SK-N-SH (cell line): ENCODE measurements at regions not wholly inside any gene's neighbourhood (a gene's known extent, or its start where the extent isn't known, plus 50 kb on each side); places are given as distances from the start of the nearest gene placed in this dataset.
"Not testable (repeated sequence)": the region's sequence is repeated elsewhere in the genome, so short reads cannot be mapped to it uniquely, and the experiment has no call there.

Experiments
- CTCF ChIA-PET: fragments of 300-600, 350-600 bp; formaldehyde crosslinking; extraction: SDS; loops from one replicate; lab custom pipeline; 2021; lab: Yijun Ruan, JAX
- POLR2A ChIA-PET: fragments of 350-600 bp; sonication (Branson Sonifier 250); formaldehyde crosslinking; extraction: SDS; loops from one replicate; lab custom pipeline; 2020; ENCODE audit warnings: antibody characterized with exemption, inconsistent platforms; lab: Yijun Ruan, JAX
- DNase-seq: peaks from one replicate; pipeline ENCODE4 v3.0.0; 2012
- H2AFZ ChIP-seq: fragments of 200-600 bp; sonication (generic); 2 replicates; pipeline ENCODE4 v1.8.1; 2016; ENCODE audit warnings: antibody characterized with exemption, mild to moderate bottlenecking, low read depth
- H3F3A ChIP-seq: fragments of 200-600 bp; sonication (generic); replicated peaks from 2 replicates; pipeline ENCODE3; 2016; ENCODE audit warnings: antibody characterized with exemption, mild to moderate bottlenecking; ENCODE audit not compliant: insufficient read depth
- H3K27ac ChIP-seq, 2 experiments: fragments of 200-500 bp in 1 of 2; fragments of 200-600 bp in 1 of 2; sonication (Bioruptor generic) in 1 of 2; sonication (generic), shearing (Covaris generic) in 1 of 2; 2 replicates each; pipeline versions ENCODE4 v1.5.1 to v1.6.1; 2014 to 2016; ENCODE audit warnings: low read depth in 2 of 2, inconsistent platforms in 1 of 2, low read length in 1 of 2, mild to moderate bottlenecking in 1 of 2, mixed read lengths in 1 of 2
- H3K27me3 ChIP-seq: fragments of 200-600 bp; sonication (generic), shearing (Covaris generic); 2 replicates; pipeline ENCODE4 v1.6.1; 2016; ENCODE audit warnings: mixed run types; ENCODE audit not compliant: insufficient read depth
- H3K36me3 ChIP-seq, 2 experiments: fragments of 200-500 bp in 1 of 2; fragments of 200-600 bp in 1 of 2; sonication (Bioruptor generic) in 1 of 2; sonication (generic) in 1 of 2; replicated peaks in 1 of 2; 2 replicates each; pipeline versions ENCODE3 to v1.5.1; 2014 to 2016; ENCODE audit warnings: low read length in 1 of 2, mild to moderate bottlenecking in 1 of 2; ENCODE audit not compliant: insufficient read depth in 2 of 2, control insufficient read depth in 1 of 2
- H3K4me1 ChIP-seq, 2 experiments: fragments of 200-500 bp in 1 of 2; fragments of 200-600 bp in 1 of 2; sonication (Bioruptor generic) in 1 of 2; sonication (generic), shearing (Covaris generic) in 1 of 2; 2 replicates each; pipeline versions ENCODE4 v1.5.1 to v1.6.1; 2014 to 2016; ENCODE audit warnings: low read depth in 1 of 2, low read length in 1 of 2, mixed run types in 1 of 2; ENCODE audit not compliant: insufficient read depth in 2 of 2, control insufficient read depth in 1 of 2
- H3K4me2 ChIP-seq: fragments of 200-600 bp; sonication (generic), shearing (Covaris generic); 2 replicates; pipeline ENCODE4 v1.6.1; 2017; ENCODE audit warnings: mixed run types
- H3K4me3 ChIP-seq, 2 experiments: fragments of 200-500 bp in 1 of 2; fragments of 200-600 bp in 1 of 2; sonication (Bioruptor generic) in 1 of 2; sonication (generic), shearing (Covaris generic) in 1 of 2; 2 replicates each; pipeline versions ENCODE4 v1.5.1 to v1.8.1; 2014 to 2016; ENCODE audit warnings: low read depth in 2 of 2, inconsistent platforms in 1 of 2, low read length in 1 of 2, mild to moderate bottlenecking in 1 of 2, mixed read lengths in 1 of 2, moderate library complexity in 1 of 2
- H3K79me2 ChIP-seq: fragments of 200-600 bp; sonication (generic); 2 replicates; pipeline ENCODE4 v1.8.1; 2017; ENCODE audit warnings: mild to moderate bottlenecking; ENCODE audit not compliant: insufficient read depth
- H3K9ac ChIP-seq: fragments of 200-600 bp; sonication (generic); 2 replicates; pipeline ENCODE4 v1.6.1; 2017; ENCODE audit warnings: mixed run types
- H3K9me2 ChIP-seq: fragments of 200-600 bp; sonication (generic); 2 replicates; pipeline ENCODE4 v1.6.1; 2017; ENCODE audit warnings: mixed run types
- H3K9me3 ChIP-seq: fragments of 200-600 bp; sonication (generic); 2 replicates; pipeline ENCODE4 v1.6.1; 2017; ENCODE audit warnings: mixed run types, mild to moderate bottlenecking, moderate library complexity
- H4K20me1 ChIP-seq: fragments of 200-600 bp; sonication (generic); 2 replicates; pipeline ENCODE4 v1.6.1; 2017; ENCODE audit warnings: mild to moderate bottlenecking, mixed run types; ENCODE audit not compliant: insufficient read depth
- EP300 ChIP-seq, 2 experiments: IDR thresholded peaks; 2 replicates each; pipeline versions ENCODE4 v1.4.0 to v1.6.1; 2012; ENCODE audit warnings: borderline replicate concordance in 1 of 2, low read depth in 1 of 2, low read length in 1 of 2
- MAX ChIP-seq: IDR thresholded peaks from 2 replicates; pipeline ENCODE4 v1.4.0; 2012; ENCODE audit warnings: low read depth
- NFIC ChIP-seq: IDR thresholded peaks from 2 replicates; pipeline ENCODE4 v1.4.0; 2012; ENCODE audit warnings: borderline replicate concordance
- NRF1 ChIP-seq: IDR thresholded peaks from 2 replicates; pipeline ENCODE4 v1.6.1; 2012; ENCODE audit warnings: low read depth, mild to moderate bottlenecking, low read length
- RAD21 ChIP-seq: IDR thresholded peaks from 2 replicates; pipeline ENCODE4 v1.6.1; 2012; ENCODE audit warnings: mild to moderate bottlenecking, low read length
- RCOR1 ChIP-seq: fragments of 150-350 bp; IDR thresholded peaks from 2 replicates; pipeline ENCODE4 v1.6.1; 2017; ENCODE audit warnings: antibody characterized with exemption, low read length
- RFX5 ChIP-seq: IDR thresholded peaks from 2 replicates; pipeline ENCODE4 v1.6.1; 2012; ENCODE audit warnings: mild to moderate bottlenecking, improper control_type of control experiment, low read length
- SIN3A ChIP-seq: IDR thresholded peaks from 2 replicates; pipeline ENCODE4 v1.6.1; 2012; ENCODE audit warnings: low read depth, mild to moderate bottlenecking, low read length, moderate library complexity, borderline replicate concordance
- SMC3 ChIP-seq: IDR thresholded peaks from 2 replicates; pipeline ENCODE4 v1.6.1; 2012; ENCODE audit warnings: low read depth, low read length, improper control_type of control experiment
- TEAD4 ChIP-seq: IDR thresholded peaks from 2 replicates; pipeline ENCODE4 v1.4.0; 2012; ENCODE audit warnings: mild to moderate bottlenecking, borderline replicate concordance; ENCODE audit not compliant: insufficient read depth
- USF1 ChIP-seq: IDR thresholded peaks from 2 replicates; pipeline ENCODE4 v1.4.0; 2012; ENCODE audit warnings: low read depth, borderline replicate concordance
- USF2 ChIP-seq: fragments of 150-350 bp; IDR thresholded peaks from 2 replicates; pipeline ENCODE4 v1.6.1; 2017; ENCODE audit warnings: antibody characterized with exemption, low read length, low read depth, borderline replicate concordance
- YY1 ChIP-seq: IDR thresholded peaks from 2 replicates; pipeline ENCODE4 v1.4.0; 2012; ENCODE audit warnings: low read depth, mild to moderate bottlenecking
- WGBS: methylation state at CpG from one replicate; pipeline ENCODE4 v1.1.6; 2017; ENCODE audit warnings: low lambda C conversion rate; 5-methylcytosine and 5-hydroxymethylcytosine counted together

GRCh38 chr5:85656050-85656449, 961.7 kb upstream of the COX7C start (continued):
- no peak for TF ChIP-seq RFX5
- TF ChIP-seq SIN3A, result no peak
- TF ChIP-seq, all 33 proteins: peak for 0

- H3F3A ChIP-seq, H4K20me1 ChIP-seq, H2AFZ ChIP-seq, H3K27ac ChIP-seq, CTCF ChIA-PET, H3K4me2 ChIP-seq, DNase-seq, H3K4me3 ChIP-seq, H3K36me3 ChIP-seq, H3K9ac ChIP-seq, H3K27me3 ChIP-seq, H3K79me2 ChIP-seq, H3K9me3 ChIP-seq, POLR2A ChIA-PET, H3K4me1 ChIP-seq, H3K9me2 ChIP-seq: not testable (repeated sequence)
- 13% methylated on average over 1 of the region's 1 CpG for WGBS
These were observed 960.4 kb upstream of the COX7C start for GRCh38 chr5:85657328-85657727.

- CTCF ChIA-PET, H4K20me1 ChIP-seq, H3K36me3 ChIP-seq, POLR2A ChIA-PET, DNase-seq, H3K79me2 ChIP-seq, H3K9me3 ChIP-seq, H3K27me3 ChIP-seq, H3K9me2 ChIP-seq, H3K4me1 ChIP-seq, H3F3A ChIP-seq: not testable (repeated sequence)
- Histone ChIP-seq H3K27ac (peak overlapping the region; percentile 22 to 93; a peak in 2 of 4 replicates), H2AFZ (peak overlapping the region; percentile 94), H3K4me3 (peak overlapping the region; percentile 56 to 68), H3K9ac (peak overlapping the region; percentile 58), H3K4me2 (peak overlapping the region; percentile 64)
- 5% methylated on average over 13 of the region's 29 CpGs for WGBS
- peak; percentile 75; the same call in 1 of the 2 replicates for TF ChIP-seq YY1
These were observed 954.6 kb upstream of the COX7C start for GRCh38 chr5:85662969-85663707.

GRCh38 chr5:85663708-85664031, 954.1 kb upstream of the COX7C start:
- DNase-seq, result peak; percentile 24
- TF ChIP-seq RFX5 (no peak), SIN3A (no peak), EP300 (IDR thresholded peaks at IDR 0.05; ENCODE audit: borderline replicate concordance in 1 of 2, low read depth in 1 of 2, low read length in 1 of 2) (no peak), TEAD4 (no peak), MAX (no peak), RCOR1 (no peak), RAD21 (no peak), NFIC (no peak), SMC3 (no peak), NRF1 (no peak), USF1 (no peak), USF2 (no peak)
- POLR2A ChIA-PET, result no interaction called here

More at GRCh38 chr5:85663708-85664031, 954.1 kb upstream of the COX7C start:
- peak overlapping the region; percentile 64 for H3K4me2 ChIP-seq
- no peaks in the 10 kb centered on the region for H3K27me3 ChIP-seq
- H3K36me3 ChIP-seq, result no peaks in the 10 kb centered on the region
- WGBS, result 37% methylated on average over 2 of the region's 2 CpGs
- H3K9me2 ChIP-seq, result no peaks in the 10 kb centered on the region
- H4K20me1 ChIP-seq, result no peaks in the 10 kb centered on the region
- H3K27ac ChIP-seq, result peak overlapping the region; percentile 22 to 93; a peak in 2 of 4 replicates
- no peaks in the 10 kb centered on the region for H3F3A ChIP-seq
- H2AFZ ChIP-seq, result peak overlapping the region; percentile 94
- no peaks in the 10 kb centered on the region for H3K9me3 ChIP-seq
- peak overlapping the region; percentile 58 for H3K9ac ChIP-seq
- peak overlapping the region; percentile 56 to 68 for H3K4me3 ChIP-seq
- no peaks in the 10 kb centered on the region for H3K4me1 ChIP-seq
- H3K79me2 ChIP-seq, result no peaks in the 10 kb centered on the region
- CTCF ChIA-PET, result no interaction called here
